H9 (cell line): ENCODE measurements at regions not wholly inside any gene's neighbourhood (a gene's known extent, or its start where the extent isn't known, plus 50 kb on each side); places are given as distances from the start of the nearest gene placed in this dataset.

Source experiments
- DNase-seq: peaks from one replicate; pipeline ENCODE4 v3.0.0-alpha.2; 2017
- H2AFZ ChIP-seq: one replicate; pipeline ENCODE4 v1.6.1; 2013; ENCODE audit warnings: mild to moderate bottlenecking, low read length, control low read depth, moderate library complexity
- H2AK5ac ChIP-seq: 2 replicates; pipeline ENCODE4 v1.6.1; 2013; ENCODE audit warnings: low read length, control low read depth, mixed read lengths; ENCODE audit not compliant: insufficient read length
- H2BK120ac ChIP-seq: one replicate; pipeline ENCODE4 v1.6.1; 2013; ENCODE audit warnings: low read depth, mild to moderate bottlenecking, low read length, control low read depth, inconsistent platforms; ENCODE audit not compliant: poor library complexity, severe bottlenecking
- H2BK12ac ChIP-seq: 2 replicates; pipeline ENCODE4 v1.6.1; 2013; ENCODE audit warnings: low read length, control low read depth, mixed read lengths, low read depth; ENCODE audit not compliant: insufficient read length
- H2BK15ac ChIP-seq: 2 replicates; pipeline ENCODE4 v1.6.1; 2013; ENCODE audit warnings: low read depth, low read length, control low read depth
- H2BK20ac ChIP-seq: one replicate; pipeline ENCODE4 v1.6.1; 2013; ENCODE audit warnings: low read depth, mild to moderate bottlenecking, low read length, control low read depth, inconsistent platforms; ENCODE audit not compliant: poor library complexity, severe bottlenecking
- H2BK5ac ChIP-seq: 2 replicates; pipeline ENCODE4 v1.6.1; 2013; ENCODE audit warnings: low read length, control low read depth, mixed read lengths; ENCODE audit not compliant: insufficient read length
- H3K14ac ChIP-seq: 2 replicates; pipeline ENCODE4 v1.6.1; 2013; ENCODE audit warnings: low read length, control low read depth; ENCODE audit not compliant: insufficient read depth
- H3K18ac ChIP-seq: 2 replicates; pipeline ENCODE4 v1.6.1; 2013; ENCODE audit warnings: low read depth, mild to moderate bottlenecking, mixed read lengths, low read length, control low read depth; ENCODE audit not compliant: insufficient read length
- H3K23ac ChIP-seq: 2 replicates; pipeline ENCODE4 v1.6.1; 2013; ENCODE audit warnings: low read length, control low read depth, mixed read lengths, low read depth; ENCODE audit not compliant: insufficient read length
- H3K23me2 ChIP-seq: 2 replicates; pipeline ENCODE4 v1.6.1; 2013; ENCODE audit warnings: low read depth, mild to moderate bottlenecking, mixed read lengths, low read length, control low read depth; ENCODE audit not compliant: insufficient read length, poor library complexity, severe bottlenecking
- H3K27ac ChIP-seq: 2 replicates; pipeline ENCODE4 v1.5.1; 2013; ENCODE audit warnings: low read length, control low read depth, mixed read lengths, low read depth; ENCODE audit not compliant: insufficient read length
- H3K27me3 ChIP-seq: 2 replicates; pipeline ENCODE4 v1.6.1; 2013; ENCODE audit warnings: low read length, control low read depth, inconsistent platforms; ENCODE audit not compliant: insufficient read depth
- H3K4ac ChIP-seq: 2 replicates; pipeline ENCODE4 v1.6.1; 2013; ENCODE audit warnings: low read depth, mild to moderate bottlenecking, control low read depth, inconsistent platforms, low read length, moderate library complexity
- H3K4me1 ChIP-seq: 2 replicates; pipeline ENCODE4 v1.6.1; 2013; ENCODE audit warnings: low read length, control low read depth, inconsistent platforms; ENCODE audit not compliant: insufficient read depth
- H3K4me2 ChIP-seq: 2 replicates; pipeline ENCODE4 v1.6.1; 2013; ENCODE audit warnings: low read length, control low read depth, mixed read lengths; ENCODE audit not compliant: insufficient read length, insufficient read depth
- H3K56ac ChIP-seq: 2 replicates; pipeline ENCODE4 v1.6.1; 2013; ENCODE audit warnings: low read depth, mild to moderate bottlenecking, mixed read lengths, low read length, control low read depth; ENCODE audit not compliant: insufficient read length
- H3K79me1 ChIP-seq: 2 replicates; pipeline ENCODE4 v1.6.1; 2013; ENCODE audit warnings: low read depth, mild to moderate bottlenecking, moderate library complexity, low read length, control low read depth, inconsistent platforms; ENCODE audit not compliant: insufficient read depth, poor library complexity, severe bottlenecking
- H3K79me2 ChIP-seq: 2 replicates; pipeline ENCODE4 v1.6.1; 2013; ENCODE audit warnings: low read length, control low read depth, inconsistent platforms; ENCODE audit not compliant: insufficient read depth
- H3K9ac ChIP-seq: 2 replicates; pipeline ENCODE4 v1.6.1; 2013; ENCODE audit warnings: low read length, control low read depth, mixed read lengths; ENCODE audit not compliant: insufficient read length; ENCODE audit errors: extremely low read depth
- H3K9me3 ChIP-seq: one replicate; pipeline ENCODE4 v1.6.1; 2013; ENCODE audit warnings: low read depth, low read length, inconsistent platforms; ENCODE audit not compliant: control insufficient read depth
- H3T11ph ChIP-seq: one replicate; pipeline ENCODE4 v1.6.1; 2013; ENCODE audit warnings: mild to moderate bottlenecking, low read length, control low read depth, inconsistent platforms
- H4K20me1 ChIP-seq: one replicate; pipeline ENCODE4 v1.6.1; 2013; ENCODE audit not compliant: control insufficient read depth, insufficient read length, insufficient read depth
- H4K5ac ChIP-seq: 2 replicates; pipeline ENCODE4 v1.6.1; 2013; ENCODE audit warnings: low read depth, mild to moderate bottlenecking, mixed read lengths, low read length, control low read depth; ENCODE audit not compliant: insufficient read length
- H4K8ac ChIP-seq: replicated peaks from 2 replicates; pipeline ENCODE4 v1.6.1; 2013; ENCODE audit warnings: low read length, control low read depth, mixed read lengths, low read depth; ENCODE audit not compliant: insufficient read length
- H4K91ac ChIP-seq: 2 replicates; pipeline ENCODE4 v1.6.1; 2013; ENCODE audit warnings: low read depth, mild to moderate bottlenecking, moderate library complexity, mixed read lengths, low read length, control low read depth; ENCODE audit not compliant: insufficient read length
- H3K27ac Mint-ChIP-seq, 3 experiments: 2 replicates in 2 of 3; 3 replicates in 1 of 3; pipeline ENCODE4 v1.8.0; 2020 to 2021; ENCODE audit warnings: mixed read lengths in 3 of 3, mild to moderate bottlenecking in 1 of 3, moderate library complexity in 1 of 3
- H3K27me3 Mint-ChIP-seq: 2 replicates; pipeline ENCODE4 v1.8.0; 2021; ENCODE audit warnings: low read depth, mild to moderate bottlenecking, moderate library complexity, mixed read lengths
- H3K36me3 Mint-ChIP-seq, 3 experiments: 2 replicates in 2 of 3; 3 replicates in 1 of 3; pipeline ENCODE4 v1.8.0; 2020 to 2021; ENCODE audit warnings: low read depth in 3 of 3, mixed read lengths in 3 of 3; ENCODE audit not compliant: insufficient read depth in 1 of 3
- H3K4me1 Mint-ChIP-seq, 2 experiments: 2 replicates each; pipeline ENCODE4 v1.8.0; 2020; ENCODE audit warnings: mixed read lengths in 2 of 2
- H3K4me3 Mint-ChIP-seq, 2 experiments: 2 replicates in 1 of 2; 3 replicates in 1 of 2; pipeline ENCODE4 v1.8.0; 2020 to 2021; ENCODE audit warnings: mild to moderate bottlenecking in 2 of 2, mixed read lengths in 2 of 2, moderate library complexity in 1 of 2
- H3K9me3 Mint-ChIP-seq, 2 experiments: 2 replicates in 1 of 2; 3 replicates in 1 of 2; pipeline ENCODE4 v1.8.0; 2020; ENCODE audit warnings: mild to moderate bottlenecking in 2 of 2, mixed read lengths in 2 of 2, moderate library complexity in 1 of 2
- WGBS: extraction: QIAGEN DNeasy Blood & Tissue Kit; methylation state at CpG from one replicate; pipeline ENCODE4 v1.1.7; 2013; ENCODE audit warnings: missing lambda C conversion rate, low lambda C conversion rate, mixed read lengths; ENCODE audit not compliant: insufficient read length; ENCODE audit errors: extremely low coverage; 5-methylcytosine and 5-hydroxymethylcytosine counted together
- TF ChIP-seq, protein P1 (sequence below): fragments of 200-600 bp; sonication (generic); conservative IDR thresholded peaks from 3 replicates; pipeline ENCODE4 v1.8.0; 2021; ENCODE audit warnings: antibody characterized with exemption, mild to moderate bottlenecking

DNA sequence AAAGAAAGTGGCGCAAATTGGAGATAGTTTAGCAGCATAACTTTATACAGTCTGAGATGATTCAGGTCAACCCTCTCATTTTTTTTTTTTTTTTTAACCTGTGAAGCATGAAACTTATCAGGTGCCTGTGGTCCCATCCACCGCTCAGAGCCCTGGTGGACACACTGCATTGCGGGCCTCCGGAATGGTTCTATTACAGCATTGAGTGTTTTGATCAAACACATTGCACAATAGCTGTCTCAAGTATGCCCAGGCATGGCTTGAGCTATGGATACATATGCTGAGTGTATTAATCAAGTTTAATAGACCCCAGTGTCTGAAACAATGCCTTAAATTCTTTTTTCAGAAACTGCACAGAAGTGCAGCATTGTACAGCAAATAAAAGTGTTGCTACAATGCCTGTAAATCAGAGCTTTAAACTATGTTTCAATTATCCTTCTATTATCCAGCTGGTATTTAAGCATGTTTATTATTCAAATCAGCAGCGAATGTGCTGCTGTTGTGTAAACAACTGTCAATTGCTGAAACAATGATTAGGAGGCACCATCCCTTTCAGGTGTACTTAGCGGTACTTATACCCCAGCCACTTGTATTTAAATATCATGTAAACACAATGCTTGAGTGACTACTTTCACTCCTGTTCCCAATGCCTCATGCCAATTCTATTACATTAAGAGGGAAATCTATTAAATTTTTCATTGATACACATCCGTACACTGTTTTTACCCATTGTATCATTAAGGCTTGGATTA lies 456.6 kb downstream of the RPS6KC1 start:
- no peak for DNase-seq
- H3K27me3 ChIP-seq: no peaks in the 10 kb centered on the region

More for the DNA sequence above, 456.6 kb downstream of the RPS6KC1 start:
- H4K91ac ChIP-seq: no peak overlapping the region
- no peak overlapping the region for H3K14ac ChIP-seq
- H3K23me2 ChIP-seq: no peaks in the 10 kb centered on the region
- H3K4me1 ChIP-seq: peaks cover 6% of the 10 kb centered on the region; the same call in 1 of the 2 replicates
- no peak overlapping the region for H3K4ac ChIP-seq
- H4K5ac ChIP-seq: no peak overlapping the region
- Mint-ChIP-seq H3K36me3 (peaks cover 0 to 7% (median 0%) of the 10 kb centered on the region in 3 experiments; a peak in 3 of 7 replicates), H3K27me3 (no peaks in the 10 kb centered on the region), H3K9me3 (peaks cover 2 to 4% of the 10 kb centered on the region in 2 experiments; a peak in 3 of 5 replicates), H3K4me3 (no peak overlapping the region; a peak in 1 of 5 replicates), H3K4me1 (peaks cover 33 to 39% of the 10 kb centered on the region in 2 experiments), H3K27ac (peak overlapping the region in 2 of 3 experiments; percentile 3 to 81; a peak in 4 of 7 replicates)
- TF ChIP-seq, protein P1, sequence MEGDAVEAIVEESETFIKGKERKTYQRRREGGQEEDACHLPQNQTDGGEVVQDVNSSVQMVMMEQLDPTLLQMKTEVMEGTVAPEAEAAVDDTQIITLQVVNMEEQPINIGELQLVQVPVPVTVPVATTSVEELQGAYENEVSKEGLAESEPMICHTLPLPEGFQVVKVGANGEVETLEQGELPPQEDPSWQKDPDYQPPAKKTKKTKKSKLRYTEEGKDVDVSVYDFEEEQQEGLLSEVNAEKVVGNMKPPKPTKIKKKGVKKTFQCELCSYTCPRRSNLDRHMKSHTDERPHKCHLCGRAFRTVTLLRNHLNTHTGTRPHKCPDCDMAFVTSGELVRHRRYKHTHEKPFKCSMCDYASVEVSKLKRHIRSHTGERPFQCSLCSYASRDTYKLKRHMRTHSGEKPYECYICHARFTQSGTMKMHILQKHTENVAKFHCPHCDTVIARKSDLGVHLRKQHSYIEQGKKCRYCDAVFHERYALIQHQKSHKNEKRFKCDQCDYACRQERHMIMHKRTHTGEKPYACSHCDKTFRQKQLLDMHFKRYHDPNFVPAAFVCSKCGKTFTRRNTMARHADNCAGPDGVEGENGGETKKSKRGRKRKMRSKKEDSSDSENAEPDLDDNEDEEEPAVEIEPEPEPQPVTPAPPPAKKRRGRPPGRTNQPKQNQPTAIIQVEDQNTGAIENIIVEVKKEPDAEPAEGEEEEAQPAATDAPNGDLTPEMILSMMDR: no peak
- no peak overlapping the region for H2BK15ac ChIP-seq
- H3K23ac ChIP-seq: no peak overlapping the region
- no peak overlapping the region for H3K18ac ChIP-seq
- H2BK12ac ChIP-seq: no peak overlapping the region
- H2BK120ac ChIP-seq: no peak overlapping the region
- no peak overlapping the region for H2AK5ac ChIP-seq
- H3K79me2 ChIP-seq: no peaks in the 10 kb centered on the region
- H3K9ac ChIP-seq: no peak overlapping the region
- H3T11ph ChIP-seq: no peak overlapping the region
- H3K9me3 ChIP-seq: no peaks in the 10 kb centered on the region
- H4K8ac ChIP-seq: no peak overlapping the region
- H3K79me1 ChIP-seq: no peaks in the 10 kb centered on the region
- no peaks in the 10 kb centered on the region for H4K20me1 ChIP-seq
- no peak overlapping the region for H3K56ac ChIP-seq
- no peak overlapping the region for H3K4me2 ChIP-seq
- no peak overlapping the region for H2BK20ac ChIP-seq
- H2BK5ac ChIP-seq: no peak overlapping the region
- no CpG with 5 or more reads among the region's 7 CpGs for WGBS
- no peak overlapping the region for H3K27ac ChIP-seq
- no peak overlapping the region for H2AFZ ChIP-seq
